Femur (tissue), 1 donor: ENCODE measurements at regions not wholly inside any gene's neighbourhood (a gene's known extent, or its start where the extent isn't known, plus 50 kb on each side); places are given as distances from the start of the nearest gene placed in this dataset.

ENCODE experiments used
- DNase-seq: peaks from one replicate; pipeline ENCODE4 v3.0.0-alpha.2; 2017

DNA sequence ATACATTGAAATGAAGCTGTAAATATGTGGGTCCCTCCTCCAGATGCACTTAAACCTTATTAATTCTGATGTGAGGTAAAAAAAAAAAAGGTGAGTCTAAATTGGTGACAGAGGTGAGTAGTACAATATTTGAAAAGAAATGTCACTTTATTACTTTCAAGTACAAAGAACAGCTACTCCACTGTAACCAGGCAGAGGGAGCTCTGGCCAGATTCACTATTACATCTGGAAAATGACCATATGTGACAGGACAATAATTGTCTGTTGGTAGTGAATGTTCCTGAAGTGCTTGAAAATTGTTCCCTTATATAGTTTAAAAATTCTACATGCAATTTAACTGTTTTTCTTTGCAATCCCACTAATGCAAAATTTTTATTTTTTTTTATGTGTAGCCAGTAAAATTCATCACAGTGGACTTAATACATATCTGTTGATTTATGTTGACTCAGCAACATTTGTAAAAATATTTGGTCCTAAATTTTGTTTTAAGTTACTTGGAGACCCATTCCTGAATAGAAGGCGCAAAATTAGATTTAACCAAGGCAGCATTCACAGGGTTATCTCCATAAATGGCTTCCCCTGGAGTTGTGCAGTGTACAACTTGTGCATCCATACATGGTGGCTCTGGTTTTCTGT lies 231.9 kb upstream of the TBC1D5 start:
- no peak for DNase-seq

DNA sequence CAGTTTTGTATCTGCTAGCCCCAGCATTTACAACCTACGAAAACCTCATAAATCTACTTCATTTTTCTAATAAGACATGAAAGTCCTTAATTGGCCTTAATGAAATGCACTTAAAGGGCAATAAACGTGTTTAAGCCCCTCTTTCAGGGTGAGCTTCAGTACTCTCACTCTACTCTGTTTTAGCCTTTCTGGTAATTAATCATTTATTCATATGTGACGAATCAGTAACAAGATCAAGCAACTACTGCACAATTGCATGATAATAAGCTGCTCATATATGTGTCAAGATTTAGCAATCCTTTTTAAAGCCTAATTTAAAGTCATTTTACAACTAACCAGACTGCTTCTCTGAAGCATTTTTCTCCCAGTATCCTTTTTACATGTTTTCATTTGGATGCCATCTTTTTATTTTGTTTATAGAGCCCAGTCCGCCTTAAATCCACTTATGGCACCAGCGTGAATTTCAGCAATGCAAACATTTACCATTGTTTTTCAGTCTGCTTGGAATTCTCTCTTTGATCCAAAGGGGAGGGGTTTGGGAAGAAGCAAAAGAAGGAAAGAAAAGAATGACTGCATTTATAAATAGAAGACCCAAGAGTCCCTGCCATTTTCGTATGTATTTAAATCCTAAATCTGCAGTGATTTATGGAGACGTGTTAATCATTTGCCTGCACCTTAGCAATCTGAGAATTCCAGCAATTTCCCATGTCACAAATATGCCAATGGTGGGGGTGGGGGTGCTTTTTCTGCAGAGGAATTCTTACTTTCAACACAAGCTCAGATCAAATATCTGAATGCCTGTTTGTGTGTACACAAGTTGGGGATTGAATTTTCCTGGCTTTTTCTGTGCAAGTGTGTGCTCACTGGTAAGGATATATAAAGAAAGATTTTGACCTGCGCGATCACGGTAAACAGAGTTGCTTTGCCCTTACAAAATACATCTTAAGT lies 230.8 kb upstream of the TBC1D5 start:
- no peak for DNase-seq

DNA sequence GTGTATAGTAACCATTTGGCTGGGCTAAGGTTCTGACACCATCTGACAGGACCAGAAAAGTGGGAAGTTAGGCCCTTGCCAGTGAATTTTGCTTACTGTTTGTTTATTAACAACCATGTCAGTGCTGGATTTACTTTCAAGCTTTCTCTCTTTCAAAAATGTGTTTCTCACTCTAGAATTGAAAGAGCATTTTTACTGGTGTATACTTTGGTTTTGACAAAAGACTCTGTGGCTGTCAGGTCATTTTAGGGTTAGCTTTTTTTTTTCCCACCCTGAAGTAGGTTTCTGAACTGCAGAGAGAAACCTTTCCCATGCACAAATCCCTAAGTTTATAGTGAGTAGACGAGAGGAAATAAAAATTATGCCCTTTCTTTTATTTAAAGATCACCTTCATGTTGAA lies 230.0 kb upstream of the TBC1D5 start:
- DNase-seq: no peak

DNA sequence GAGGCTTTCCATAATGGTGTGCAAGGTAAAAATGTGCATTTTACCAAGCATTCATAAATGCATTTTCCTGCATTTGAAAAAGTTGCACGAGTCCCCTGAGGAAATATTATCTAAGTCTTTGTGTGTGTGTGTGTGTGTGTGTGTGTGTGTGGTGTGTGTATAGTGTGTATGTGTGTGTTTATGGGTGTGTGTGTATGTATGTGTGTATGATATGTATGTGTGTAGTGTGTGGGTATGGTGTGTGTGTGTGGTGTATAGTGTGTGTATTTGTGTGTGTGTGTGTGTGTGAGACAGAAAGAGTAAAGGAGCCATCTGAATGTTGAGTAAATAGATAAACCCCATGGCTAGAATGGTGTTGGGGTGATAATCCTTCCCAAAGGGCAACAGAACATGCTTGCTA lies 229.6 kb upstream of the TBC1D5 start:
- no peak for DNase-seq

DNA sequence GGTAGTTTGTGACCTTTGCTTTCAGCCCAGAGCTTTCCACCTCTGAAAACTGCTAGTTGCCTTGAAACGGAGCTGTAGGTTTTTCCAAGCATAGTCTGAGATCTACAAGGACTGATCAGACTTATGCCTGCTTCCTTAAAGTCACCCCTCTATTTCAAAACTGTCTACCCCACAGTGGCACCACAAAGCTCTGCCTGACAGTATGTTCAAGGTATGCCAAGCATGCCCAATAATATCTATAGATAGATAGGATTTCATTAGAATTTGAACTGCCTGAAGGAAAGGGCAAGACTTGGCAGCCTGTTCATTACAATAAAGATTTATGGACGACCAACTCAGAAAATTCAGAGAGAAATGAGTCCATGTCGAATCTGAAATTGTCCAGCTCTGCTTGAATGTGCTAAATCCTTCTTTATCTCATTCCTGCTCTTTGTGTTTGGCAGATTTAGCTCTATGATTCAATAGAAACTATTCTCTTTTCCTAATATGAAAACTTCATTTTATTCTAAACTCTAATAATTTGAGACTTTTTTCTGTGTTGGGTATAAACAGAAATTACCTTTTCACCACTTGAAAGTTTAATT lies 227.6 kb upstream of the TBC1D5 start:
- DNase-seq: no peak

DNA sequence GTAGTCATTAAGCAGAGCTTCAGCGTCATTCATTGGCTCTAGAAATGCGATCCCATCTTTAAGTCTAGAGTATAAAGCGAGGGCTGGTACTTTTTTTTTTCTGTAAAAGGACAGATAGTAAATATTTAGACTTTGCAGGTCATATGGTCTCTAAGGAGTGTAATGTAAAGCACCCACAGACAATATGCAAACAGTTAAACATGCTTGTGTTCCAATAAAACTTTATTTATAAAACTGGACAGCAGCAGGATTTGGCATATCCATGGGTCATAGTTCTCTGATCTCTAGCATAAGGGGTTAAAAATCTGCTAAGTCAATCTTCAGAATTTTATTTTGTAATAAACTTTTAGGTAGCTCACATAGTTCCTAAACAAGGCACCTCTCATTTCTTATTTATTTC lies 226.8 kb upstream of the TBC1D5 start:
- DNase-seq: no peak

DNA sequence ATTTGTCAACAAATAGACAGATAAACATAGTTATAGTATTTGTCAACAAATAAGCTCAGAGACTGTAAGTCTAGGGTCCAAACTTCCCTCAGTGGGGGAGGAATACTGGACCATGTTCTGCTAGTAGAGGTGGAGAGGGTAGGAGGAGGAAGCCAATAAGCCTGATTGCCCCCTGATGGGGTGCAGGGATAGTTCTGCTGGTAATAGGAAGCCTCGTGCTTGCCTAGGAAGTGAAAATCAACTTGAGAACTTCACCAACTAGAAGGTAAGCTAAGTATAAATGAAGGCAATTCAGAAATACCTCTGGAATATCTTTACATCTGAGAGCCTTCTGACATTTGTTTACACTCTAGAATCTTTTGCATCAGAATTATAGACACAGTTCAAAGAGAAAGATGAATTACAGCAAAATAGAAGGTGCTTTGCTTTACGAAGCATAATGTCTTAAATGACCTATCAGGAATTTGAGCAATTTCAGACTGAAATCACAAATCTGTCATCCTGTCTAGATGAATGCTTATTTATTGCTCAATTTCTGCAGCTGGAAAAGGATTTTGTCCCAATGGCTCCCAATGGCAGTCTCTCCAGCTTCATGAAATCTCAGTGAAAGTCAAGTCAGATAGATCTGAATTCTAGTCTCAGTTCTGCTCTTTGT lies 225.6 kb upstream of the TBC1D5 start:
- no peak for DNase-seq

DNA sequence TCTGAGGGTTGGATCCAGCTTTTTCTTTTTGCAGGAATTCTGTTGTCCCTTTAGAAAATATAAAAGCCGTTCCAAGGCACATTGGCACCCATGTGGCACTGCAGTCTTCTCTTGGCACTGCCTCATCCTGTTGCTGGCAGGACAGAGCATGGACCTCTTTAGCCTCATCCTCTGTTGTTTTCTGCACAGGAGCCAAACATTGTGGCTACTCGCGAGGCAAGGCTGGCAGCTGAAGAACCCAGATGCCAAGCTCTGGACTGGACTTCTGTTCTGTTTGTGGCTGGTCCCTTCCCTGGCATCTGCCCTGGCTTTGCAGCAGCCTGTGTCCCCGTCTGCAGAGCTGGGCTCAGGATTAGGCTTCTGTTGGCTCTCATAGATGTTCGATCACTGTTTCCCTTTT lies 224.7 kb upstream of the TBC1D5 start:
- DNase-seq: peak; percentile 23

DNA sequence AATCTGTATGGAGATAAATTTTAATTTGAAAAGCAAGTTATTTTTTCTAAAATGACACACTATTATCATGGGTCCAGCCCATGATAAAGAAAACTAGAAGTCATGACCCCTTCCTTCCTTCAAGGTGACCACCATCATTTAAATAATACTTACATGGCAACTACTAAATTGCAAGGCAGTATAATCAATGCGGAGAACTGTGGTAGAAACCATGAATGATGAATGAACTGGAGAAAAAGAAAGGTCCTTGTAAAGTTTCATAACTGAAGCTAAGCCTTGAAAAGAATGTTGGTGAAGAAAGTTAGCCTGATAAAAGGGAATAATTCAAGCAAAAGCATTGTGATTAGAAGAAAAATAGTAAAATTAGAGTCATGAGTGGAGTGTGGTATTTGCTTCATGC lies 222.9 kb upstream of the TBC1D5 start:
- DNase-seq: no peak

DNA sequence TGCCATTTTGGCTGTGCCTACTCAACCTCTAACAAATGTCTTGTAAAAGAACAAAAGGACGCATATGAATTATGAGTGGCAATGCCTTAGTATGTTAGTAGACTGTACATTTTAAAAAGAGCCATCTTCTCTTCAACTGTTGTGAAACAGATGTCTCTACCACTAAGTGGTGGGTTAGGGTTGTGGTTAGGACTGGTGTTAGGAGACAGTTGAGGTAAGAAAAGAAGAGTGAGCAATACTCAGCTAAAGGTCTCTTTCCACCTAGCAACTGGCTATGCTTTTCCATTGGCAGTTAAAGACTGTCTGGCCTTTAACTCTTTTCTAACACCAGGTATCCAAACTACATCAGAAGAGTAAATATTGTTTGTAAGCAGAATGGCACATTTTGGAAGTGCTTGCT lies 221.7 kb upstream of the TBC1D5 start:
- DNase-seq: no peak

DNA sequence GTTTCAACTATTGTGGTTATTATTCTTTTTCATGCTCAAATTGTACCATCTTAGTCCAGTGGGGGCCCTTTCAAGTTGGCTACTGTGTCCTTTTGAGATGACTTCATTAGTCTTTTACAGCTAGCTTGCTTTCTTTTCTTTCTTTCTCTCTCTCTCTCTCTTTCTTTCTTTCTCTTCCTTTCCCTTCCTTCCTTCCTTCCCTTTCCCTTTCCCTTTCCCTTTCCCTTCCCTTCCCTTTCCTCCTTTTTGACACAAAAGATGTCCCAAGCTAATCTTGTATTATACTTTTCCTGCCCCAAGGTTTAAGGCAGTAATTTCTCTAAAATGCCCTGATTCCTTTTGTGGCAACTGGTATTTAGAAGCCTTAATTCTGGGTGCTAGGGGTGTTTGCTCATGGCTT lies 213.0 kb upstream of the TBC1D5 start:
- DNase-seq: no peak

DNA sequence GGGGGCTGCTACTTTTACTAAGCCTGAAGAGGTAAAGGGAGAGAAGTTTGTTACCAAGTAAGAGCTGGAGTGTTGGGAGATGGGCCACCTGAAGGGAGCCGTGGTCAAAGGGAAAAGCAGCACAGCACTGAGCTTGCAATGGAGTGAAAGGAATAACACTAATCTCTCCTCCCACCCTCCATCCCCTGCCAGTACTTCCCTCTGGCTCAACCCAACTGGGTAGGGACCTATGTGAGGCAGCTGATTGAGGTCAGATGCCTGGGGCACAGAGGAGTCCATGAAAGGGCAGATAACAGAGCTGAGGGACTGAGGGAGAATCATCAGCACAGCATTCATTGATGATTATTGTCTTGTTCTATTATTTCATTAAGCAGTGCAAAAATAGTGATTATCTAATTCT lies 212.4 kb upstream of the TBC1D5 start:
- DNase-seq: no peak

DNA sequence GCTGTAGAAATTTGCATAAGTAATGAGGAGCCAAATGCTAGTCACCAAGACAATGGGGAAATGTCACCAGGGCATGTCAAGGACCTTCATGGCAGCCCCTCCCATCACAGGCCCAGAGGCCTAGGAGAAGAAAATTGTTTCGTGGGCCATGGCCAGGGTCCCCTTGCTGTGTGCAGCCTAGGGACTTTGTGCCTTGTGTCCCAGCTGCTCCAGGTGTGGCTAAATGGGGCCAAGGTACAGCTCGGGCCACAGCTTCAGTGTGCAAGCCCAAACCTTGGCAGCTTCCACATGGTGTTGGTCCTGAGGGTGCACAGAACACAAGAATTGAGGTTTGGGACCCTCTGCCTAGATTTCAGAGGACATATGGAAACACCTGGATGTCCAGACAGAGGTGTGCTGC lies 208.8 kb upstream of the TBC1D5 start:
- no peak for DNase-seq

DNA sequence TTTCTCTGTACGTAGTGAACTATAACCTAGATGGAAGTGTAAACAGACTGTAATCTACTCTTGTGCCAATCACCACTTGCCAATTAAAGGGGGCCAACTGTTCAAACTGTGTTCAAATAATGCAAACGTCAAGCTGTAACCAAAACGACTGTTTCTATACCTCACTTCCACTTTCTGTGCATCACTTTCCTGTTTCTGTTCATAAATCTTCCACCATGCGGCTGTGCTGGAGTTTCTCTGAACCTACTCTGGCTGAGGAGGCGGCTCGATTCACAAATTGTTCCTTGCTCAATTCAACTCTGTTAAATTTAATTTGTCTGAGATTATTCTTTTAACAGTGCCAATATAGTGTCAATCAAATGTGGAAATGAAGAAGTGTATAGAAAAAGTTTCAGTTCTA lies 206.7 kb upstream of the TBC1D5 start:
- no peak for DNase-seq

DNA sequence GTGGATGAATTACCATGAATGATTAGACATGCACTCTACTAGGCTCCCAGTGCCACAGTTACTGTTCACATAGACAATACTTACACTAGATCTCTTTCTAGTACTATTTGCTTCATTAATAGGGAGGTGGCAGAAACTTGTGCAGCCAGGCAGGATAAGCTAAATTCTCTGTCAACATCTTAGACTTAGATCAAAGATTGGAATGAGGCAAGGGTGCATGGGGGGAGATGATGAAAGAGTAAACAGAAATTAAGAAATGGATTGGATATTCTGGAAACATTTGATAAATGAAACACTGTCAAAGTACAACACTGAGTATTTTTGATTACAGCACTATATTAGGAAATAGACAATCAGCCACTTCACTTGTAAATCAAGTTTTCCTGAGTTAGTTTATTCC lies 205.4 kb upstream of the TBC1D5 start:
- no peak for DNase-seq

DNA sequence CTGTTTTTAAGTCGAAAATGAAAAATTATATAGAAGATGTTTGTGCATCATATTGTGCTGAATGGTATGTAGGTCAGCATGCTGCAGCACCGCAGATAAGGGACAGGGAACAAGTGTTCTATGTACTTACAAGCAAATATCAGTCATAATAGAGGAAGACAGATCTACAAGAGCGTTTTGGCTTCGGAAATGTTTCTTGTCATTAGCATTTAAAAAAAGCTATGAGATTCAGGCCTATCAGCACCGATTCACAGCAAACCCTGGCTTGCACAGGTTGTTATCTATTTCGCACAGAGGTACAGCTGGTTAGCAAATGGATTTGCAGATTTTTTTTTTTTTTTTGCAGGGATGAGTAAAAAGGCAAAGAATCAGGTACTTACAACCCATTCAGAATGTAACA lies 204.2 kb upstream of the TBC1D5 start:
- DNase-seq: no peak

DNA sequence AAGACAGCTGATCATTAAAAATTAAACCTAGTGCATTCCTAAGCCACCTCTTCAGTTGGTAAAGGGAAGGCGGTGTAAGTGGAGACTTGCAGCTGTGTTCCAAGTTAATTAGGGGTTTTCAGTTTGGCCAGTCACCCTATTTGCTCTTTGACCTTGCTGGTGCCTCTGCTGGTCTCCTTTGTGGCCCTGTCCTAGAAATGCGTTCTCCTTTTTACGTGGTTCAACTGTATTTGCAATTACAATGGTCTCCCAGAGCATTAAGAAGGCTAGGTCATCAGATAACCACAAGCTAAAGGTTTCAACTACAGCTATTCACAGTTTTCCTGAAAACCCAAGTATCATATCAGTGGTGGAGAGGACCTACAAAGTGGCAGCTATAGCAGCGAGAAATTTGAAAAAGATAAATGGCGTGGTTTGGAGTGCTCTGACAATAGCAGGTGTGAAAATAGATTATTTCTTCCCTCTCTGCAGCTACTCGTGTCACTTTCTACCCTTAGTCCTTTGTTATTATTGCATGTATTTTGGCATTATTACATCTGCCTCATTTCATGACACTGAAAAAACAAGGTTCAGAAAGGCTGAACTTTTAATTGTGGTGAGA lies 203.5 kb upstream of the TBC1D5 start:
- DNase-seq: no peak

DNA sequence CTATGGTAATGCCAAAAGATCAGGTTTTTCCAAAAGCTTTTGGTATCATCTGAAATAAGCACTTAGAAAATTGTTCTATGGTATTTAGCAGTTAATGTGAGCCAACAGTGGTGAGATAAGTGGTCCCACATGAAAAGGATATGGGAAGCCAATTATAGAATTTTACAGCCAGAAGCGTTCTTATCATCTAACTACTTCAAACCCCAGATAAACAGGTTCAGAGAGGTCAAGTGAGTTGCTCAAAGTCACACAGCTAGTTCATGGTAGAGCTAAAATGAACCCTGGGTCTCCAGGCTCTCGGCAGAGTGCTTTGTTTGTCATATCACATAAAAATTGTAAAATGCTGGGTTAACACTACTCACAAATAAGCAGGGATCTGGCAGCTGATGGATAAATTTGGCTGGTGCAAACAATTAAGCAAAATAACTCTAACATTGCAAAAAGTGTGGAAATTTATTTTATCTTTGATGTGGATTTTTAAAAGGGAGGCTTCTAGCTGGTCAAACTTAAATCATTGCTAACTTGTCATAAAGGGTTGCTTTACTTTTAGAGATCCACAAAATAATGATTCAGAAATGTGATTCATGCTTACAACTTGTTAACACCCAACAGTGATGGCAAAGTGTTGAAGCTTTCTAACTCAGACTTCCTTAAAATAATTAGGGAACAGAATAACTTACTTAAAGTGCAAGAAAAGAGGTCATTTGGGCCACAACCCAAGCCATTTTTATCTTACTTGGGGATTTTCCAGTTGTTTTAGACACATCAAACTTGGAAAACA lies 202.8 kb upstream of the TBC1D5 start:
- DNase-seq: no peak

DNA sequence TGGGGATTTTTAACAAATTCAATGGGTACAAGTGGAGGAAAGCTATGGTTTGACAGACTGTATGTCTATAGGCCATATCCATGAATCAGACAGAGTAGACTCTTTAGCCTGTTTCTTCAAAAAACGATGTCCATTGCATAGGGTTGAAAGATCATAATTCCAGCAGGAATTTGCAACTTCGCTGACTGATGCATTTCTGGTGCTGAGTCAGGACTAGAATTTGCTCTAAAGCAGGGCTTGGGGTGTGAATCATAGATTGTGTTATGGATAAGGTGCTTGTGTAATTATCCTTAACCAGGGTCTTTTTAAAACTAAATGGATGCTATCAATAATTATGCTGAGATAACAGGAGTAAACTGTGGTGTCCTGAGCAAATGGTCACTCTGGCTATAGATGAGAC lies 200.4 kb upstream of the TBC1D5 start:
- DNase-seq: no peak

DNA sequence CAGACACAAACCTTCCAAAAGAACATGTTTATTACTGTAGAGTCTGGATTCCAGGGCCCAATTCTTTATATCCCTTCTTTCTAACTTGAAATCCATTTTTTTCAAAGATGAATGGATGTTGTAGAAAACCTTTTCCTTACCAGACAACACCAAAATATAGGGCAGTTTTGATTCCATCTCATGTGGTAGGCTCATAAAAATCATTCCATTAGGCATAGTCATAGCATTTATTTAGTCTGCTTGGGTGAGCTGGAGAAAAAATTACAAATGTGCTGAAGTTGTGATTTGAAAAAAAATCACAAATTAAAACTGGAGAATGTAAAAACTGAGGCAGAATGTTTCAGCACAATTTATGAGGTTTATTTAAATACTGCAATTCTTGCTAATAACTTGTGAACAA lies 199.3 kb upstream of the TBC1D5 start:
- DNase-seq: no peak

DNA sequence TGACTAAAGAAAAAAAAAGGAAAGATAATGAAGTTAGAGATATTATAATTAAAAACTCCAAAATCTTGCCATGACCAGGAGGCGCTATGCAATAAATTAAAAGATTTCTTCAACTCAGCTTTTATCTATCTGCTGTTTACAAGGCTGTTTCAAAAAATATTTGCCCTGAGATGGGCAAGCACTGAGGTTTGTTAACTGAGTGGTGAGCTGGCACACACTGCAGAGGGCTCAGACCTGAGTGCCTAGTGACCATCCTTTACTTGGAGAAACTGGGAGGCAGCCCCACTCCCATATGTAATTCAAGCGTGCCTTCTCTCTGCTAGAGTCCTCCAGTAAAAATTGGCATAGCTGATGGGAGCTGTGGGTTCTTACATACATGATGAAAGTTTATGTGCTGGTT lies 198.7 kb upstream of the TBC1D5 start:
- DNase-seq: no peak

DNA sequence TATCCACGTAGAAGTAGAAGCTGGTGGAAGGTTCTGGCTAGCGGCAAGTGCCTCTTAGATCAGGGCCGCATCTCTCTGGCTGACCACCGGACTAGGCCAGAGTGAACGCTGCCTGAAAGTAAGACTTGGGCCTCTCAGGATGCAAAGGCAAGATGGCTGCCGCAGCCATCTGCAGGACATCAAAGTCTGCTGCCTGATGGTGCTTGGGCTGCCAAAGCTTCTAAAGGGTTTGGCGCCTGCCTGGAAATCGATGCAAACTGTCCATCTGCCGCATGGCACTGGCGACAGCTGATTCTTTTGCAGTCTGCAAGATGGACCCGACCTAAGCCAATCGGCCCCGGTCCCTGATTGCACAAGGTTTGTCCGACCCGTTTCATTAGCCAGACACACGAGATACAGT lies 196.7 kb upstream of the TBC1D5 start:
- DNase-seq: no peak
